ENCODE measurements at regions not wholly inside any gene's neighbourhood (a gene's known extent, or its start where the extent isn't known, plus 50 kb on each side); places are given as distances from the start of the nearest gene placed in this dataset.

DNA sequence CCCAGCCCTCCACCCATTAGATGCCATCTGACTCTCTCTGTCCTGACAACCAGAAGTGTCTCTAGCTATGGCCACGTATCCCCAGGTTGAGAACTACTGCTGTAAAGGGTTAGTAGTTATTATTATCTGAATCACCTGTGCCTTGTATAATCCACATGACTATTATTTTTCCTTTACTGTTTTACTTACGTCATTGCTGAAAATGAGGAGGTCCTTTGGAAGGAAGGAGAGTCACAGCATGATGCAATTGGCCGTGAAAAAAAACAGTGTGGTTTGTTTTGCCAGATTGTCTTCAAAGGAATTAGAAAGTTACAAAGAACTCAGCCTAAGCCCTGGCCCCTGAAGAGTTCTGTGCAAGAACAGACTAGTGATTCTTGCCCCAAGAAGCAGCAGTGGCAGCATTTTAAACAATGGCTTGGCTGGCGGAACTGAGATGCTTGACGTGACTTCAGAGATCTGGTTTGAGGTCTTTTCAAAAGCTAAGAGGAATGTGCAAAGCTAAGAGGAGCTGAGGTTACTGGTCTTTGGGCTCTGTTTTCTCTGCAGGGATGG, 413.3 kb upstream of the EEF2KMT start:
- Histone ChIP-seq H3K4me1 (no peaks in the 10 kb centered on the region), H3K36me3 (no peaks in the 10 kb centered on the region), H3K9me3 (peaks cover 0 to 4% (median 0%) of the 10 kb centered on the region in 12 donors), H3K27ac (no peak overlapping the region), H3K27me3 (peaks cover 0 to 11% (median 0%) of the 10 kb centered on the region in 9 donors), H3K4me3 (no peak overlapping the region)
- TF ChIP-seq, protein P1, sequence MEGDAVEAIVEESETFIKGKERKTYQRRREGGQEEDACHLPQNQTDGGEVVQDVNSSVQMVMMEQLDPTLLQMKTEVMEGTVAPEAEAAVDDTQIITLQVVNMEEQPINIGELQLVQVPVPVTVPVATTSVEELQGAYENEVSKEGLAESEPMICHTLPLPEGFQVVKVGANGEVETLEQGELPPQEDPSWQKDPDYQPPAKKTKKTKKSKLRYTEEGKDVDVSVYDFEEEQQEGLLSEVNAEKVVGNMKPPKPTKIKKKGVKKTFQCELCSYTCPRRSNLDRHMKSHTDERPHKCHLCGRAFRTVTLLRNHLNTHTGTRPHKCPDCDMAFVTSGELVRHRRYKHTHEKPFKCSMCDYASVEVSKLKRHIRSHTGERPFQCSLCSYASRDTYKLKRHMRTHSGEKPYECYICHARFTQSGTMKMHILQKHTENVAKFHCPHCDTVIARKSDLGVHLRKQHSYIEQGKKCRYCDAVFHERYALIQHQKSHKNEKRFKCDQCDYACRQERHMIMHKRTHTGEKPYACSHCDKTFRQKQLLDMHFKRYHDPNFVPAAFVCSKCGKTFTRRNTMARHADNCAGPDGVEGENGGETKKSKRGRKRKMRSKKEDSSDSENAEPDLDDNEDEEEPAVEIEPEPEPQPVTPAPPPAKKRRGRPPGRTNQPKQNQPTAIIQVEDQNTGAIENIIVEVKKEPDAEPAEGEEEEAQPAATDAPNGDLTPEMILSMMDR (IDR thresholded peaks at IDR 0.05), result no peak
- no peak for TF ChIP-seq POLR2A (IDR thresholded peaks at IDR 0.05)
- WGBS, 4 donors, result 33 to 37% (median 35%) methylated on average over 5 of the region's 5 CpGs
- DNase-seq, result no peak
- no peak for ATAC-seq
- intact Hi-C loops (cut with DNase I), result no loop called here

DNA sequence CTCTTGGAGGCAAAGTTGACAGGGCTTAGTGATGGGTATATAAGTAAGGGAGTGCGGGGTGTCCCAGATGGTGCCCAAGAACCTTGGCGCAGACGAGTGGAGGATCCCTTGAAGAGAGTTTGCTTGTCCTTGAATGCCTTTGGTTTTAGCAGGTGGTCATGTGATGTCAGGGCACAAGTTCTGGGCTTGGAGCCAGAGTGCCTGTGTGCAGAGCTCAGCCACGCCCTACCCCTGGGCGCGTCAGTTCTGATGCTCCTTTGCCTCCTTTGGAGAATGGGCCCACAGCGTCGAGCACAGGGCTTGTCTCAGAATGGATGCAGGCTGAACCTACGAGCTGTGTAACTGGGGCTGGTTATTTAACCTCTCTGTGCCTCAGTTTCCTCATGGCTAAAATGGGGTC, 412.2 kb upstream of the EEF2KMT start:
- Histone ChIP-seq H3K9me3 (no peaks in the 10 kb centered on the region), H3K4me1 (no peaks in the 10 kb centered on the region), H3K36me3 (no peaks in the 10 kb centered on the region), H3K27me3 (peaks cover 0 to 11% (median 0%) of the 10 kb centered on the region in 9 donors), H3K27ac (no peak overlapping the region), H3K4me3 (no peak overlapping the region)
- intact Hi-C loops (cut with DNase I), result loop anchor here in 4 of 10 donors (10.0 kb wide), 2 partner anchors 105 to 1135 kb away; no protein-coding TSS in a partner anchor
- no peak for DNase-seq
- no peak for TF ChIP-seq POLR2A (IDR thresholded peaks at IDR 0.05)
- TF ChIP-seq, protein P1 (IDR thresholded peaks at IDR 0.05), result no peak
- no peak for ATAC-seq
- 81 to 86% (median 85%) methylated on average over 9 of the region's 9 CpGs for WGBS, 4 donors

DNA sequence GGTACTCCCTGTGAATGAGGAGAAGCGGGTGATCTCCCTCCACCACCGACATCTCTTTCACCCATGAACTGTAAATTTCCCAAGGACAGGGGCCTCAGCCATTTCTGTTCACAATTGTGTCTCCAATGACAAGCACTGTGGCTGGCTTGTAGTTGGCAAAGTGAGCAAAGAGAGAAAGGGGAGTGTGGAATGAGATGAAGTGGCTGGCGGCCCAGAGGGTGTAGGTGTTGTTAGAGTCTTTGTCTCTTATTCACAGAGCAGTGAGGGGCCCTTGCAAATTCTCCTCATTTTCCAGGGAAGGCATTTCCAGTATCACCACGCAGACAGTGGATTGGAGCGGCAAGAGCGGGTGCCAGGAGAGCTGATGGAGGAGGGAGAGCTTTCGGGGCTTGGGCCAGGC, 411.7 kb upstream of the EEF2KMT start:
- TF ChIP-seq POLR2A (IDR thresholded peaks at IDR 0.05), result no peak
- TF ChIP-seq, protein P1 (IDR thresholded peaks at IDR 0.05), result no peak
- ATAC-seq, result no peak
- Histone ChIP-seq H3K27ac (no peak overlapping the region), H3K36me3 (no peaks in the 10 kb centered on the region), H3K4me1 (peaks cover 0 to under 1% (median 0%) of the 10 kb centered on the region in 12 donors), H3K4me3 (no peak overlapping the region), H3K9me3 (no peaks in the 10 kb centered on the region), H3K27me3 (peaks cover 0 to 11% (median 0%) of the 10 kb centered on the region in 9 donors)
- WGBS, 4 donors, result 71 to 82% (median 76%) methylated on average over 7 of the region's 7 CpGs
- intact Hi-C loops (cut with DNase I), result loop anchor here in 4 of 10 donors (10.0 kb wide), 2 partner anchors 105 to 1135 kb away; no protein-coding TSS in a partner anchor
- no peak for DNase-seq

DNA sequence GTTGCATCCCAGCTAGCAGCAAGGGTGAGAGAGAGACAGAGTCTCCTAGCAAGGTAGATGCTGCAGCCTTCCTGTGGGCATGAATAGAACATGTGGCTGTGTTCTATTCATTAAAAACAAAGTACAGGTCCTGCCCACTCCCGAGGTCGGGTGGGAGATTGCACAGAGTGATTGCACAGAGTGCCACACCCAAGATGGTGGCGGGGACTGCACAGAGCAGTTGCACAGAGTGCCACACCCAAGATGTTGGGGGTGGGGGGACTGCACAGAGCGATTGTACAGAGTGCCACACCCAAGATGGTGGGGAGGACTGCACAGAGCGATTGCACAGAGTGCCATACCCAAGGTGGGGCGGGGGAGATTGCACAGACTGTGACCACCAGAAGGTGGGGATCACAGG, 410.8 kb upstream of the EEF2KMT start:
- no peak overlapping the region for H3K27ac ChIP-seq
- ATAC-seq (no peak), DNase-seq (no peak)
- intact Hi-C loops (cut with DNase I), result loop anchor here in 4 of 10 donors (10.0 kb wide), 2 partner anchors 106 to 1136 kb away; no protein-coding TSS in a partner anchor
- H3K4me1 ChIP-seq, result peaks cover 0 to 6% (median 0%) of the 10 kb centered on the region in 12 donors
- WGBS, 4 donors, result 71 to 96% (median 73%) methylated on average over 4 to 6 of the region's 6 CpGs
- H3K9me3 ChIP-seq, result no peaks in the 10 kb centered on the region
- H3K36me3 ChIP-seq, result no peaks in the 10 kb centered on the region
- H3K4me3 ChIP-seq, result no peak overlapping the region
- no peak for TF ChIP-seq POLR2A (IDR thresholded peaks at IDR 0.05)
- TF ChIP-seq, protein P1 (IDR thresholded peaks at IDR 0.05), result no peak
- H3K27me3 ChIP-seq, result peaks cover 0 to 11% (median 0%) of the 10 kb centered on the region in 9 donors

All from heart left ventricle (tissue), 16 donors.